GM19467 (cell line): ENCODE measurements at regions not wholly inside any gene's neighbourhood (a gene's known extent, or its start where the extent isn't known, plus 50 kb on each side); places are given as distances from the start of the nearest gene placed in this dataset.

ENCODE experiments used
- ATAC-seq: cut with Tn5 transposase; IDR thresholded peaks from one replicate; pipeline ENCODE4 v1.9.1; 2021; ENCODE audit warnings: mild to moderate bottlenecking, moderate library complexity; ENCODE audit not compliant: unreplicated experiment

DNA sequence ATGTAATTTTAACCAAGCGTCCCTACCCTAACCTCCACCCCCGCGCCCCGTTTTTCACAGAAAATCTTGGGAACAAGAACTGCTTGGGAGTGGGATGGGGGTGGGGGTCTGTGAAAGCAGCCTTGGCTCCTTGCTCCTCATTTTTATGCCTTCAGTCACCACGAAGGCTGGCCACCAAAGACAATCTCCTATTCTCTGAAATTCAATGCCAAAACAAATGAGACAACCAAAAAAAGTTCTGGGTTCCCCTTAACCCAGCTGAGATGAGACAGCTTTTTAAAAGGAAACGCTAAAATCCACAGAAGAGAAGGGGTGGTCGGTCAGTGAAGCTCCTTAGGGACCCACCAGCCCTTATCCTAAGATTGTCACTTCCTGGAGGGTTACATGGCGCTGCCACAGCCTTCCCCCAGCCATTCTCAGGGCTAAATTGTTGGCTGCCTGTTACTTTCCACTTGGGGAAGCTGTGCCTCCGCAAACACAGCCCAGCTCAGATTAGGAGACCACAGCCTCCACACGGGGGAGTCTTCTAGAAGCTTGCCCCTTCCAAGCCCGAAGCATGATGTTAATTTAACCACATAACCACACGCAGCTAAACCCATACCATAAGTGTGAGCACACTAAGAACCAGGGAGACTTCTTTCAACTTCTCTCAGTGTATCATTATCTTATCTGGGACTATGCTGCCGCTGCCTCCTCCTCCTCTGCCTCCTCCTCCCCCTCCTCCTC is 136.3 kb downstream of the FOXD1 start:
- no peak for ATAC-seq

DNA sequence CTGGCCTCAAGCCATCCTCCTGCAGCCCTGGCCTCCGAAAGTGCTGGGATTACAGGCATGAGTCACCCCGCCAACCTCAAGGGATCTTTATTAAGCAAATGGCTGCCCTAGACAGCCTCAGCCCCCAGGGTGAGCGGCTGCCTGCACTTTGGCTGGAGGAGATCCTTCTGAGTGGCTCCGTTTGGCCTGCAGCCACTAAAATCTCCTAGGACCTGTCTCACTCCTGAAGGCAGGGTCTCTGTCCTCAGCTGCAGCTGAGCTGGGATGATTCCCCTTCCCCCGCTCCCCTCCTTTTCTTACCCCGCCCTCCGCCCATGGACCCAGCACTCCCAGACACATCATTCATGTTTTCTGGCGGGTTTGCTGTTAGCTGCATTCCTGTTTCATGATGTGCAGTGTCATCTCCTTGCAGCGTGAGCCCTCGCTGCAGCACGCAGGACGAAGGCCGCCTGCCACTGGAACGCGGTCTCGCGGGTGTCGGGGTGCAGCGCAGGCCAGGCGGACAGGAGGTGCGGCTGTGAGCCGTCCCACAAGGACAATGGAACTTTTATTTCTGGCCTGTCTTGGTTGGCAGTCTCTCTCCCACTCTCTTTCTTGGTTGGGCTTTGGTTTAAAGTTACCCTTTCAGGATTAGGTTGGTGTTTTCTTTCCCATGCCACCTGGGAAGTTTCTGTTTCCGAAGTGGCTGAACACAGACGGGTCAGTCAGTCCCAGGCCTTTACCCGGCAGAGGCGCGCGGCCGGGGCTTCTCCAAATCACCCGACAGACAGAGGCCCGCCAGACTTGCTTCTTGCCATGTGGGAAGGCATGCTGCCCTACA is 137.1 kb downstream of the FOXD1 start:
- no peak for ATAC-seq

DNA sequence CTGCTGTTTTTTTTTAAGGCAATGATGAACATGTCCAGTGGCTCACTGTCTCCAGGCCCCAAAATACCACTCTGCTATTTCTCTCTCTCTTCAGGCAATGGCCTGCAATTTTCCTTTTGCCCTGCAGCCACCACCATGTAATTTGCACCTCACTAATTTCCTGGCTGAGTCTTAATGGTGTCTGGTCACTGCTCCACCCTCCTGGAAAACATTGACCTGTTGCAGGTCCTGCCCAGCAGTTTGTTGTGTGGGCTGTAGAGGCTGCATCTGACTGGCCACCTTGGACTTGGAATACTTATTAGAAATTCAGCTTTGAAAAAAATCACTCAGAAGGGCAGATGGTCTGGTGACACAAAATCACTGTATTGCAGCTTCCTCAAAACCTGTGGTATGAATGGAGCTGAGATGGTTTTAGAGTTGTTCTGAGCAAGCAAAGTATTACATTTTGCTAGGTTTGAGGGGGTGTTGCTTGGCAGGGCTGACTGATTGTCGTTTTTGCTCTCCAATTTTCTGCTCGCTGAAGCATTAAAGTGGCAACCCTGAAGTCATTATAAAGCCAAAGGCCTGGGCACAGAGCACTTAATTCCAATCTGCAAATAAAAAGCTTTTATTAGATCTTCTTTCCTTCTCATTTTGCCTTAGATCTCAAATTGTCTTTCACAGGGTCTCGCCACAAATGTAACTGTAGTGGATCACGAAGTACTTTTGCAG is 134.8 kb downstream of the TMEM174 start:
- ATAC-seq, result no peak

DNA sequence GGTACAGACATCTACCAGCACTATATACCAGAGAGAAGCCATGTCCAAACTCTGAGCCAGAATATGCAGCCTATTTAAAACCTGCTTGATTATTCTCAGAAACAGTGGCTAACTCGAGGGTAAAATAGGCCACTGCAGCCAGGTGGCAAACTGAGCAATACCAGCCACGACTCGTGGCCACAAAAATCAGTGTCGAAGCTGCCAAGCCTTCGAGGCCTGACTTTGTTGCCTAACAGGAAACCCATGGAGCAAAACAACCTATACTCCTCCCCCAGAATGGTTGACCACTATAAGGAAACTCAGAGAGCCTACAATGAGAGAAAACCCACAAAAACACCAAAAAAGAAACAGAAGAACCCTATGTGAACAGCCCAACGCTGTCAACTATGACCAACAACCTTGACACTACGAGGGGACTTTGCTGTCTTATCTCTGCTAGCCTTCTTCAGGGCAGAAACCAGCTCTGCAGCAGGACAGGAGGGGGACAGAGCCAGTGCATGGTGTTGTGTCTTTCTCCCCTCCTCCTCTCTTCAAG is 133.8 kb downstream of the TMEM174 start:
- no peak for ATAC-seq

DNA sequence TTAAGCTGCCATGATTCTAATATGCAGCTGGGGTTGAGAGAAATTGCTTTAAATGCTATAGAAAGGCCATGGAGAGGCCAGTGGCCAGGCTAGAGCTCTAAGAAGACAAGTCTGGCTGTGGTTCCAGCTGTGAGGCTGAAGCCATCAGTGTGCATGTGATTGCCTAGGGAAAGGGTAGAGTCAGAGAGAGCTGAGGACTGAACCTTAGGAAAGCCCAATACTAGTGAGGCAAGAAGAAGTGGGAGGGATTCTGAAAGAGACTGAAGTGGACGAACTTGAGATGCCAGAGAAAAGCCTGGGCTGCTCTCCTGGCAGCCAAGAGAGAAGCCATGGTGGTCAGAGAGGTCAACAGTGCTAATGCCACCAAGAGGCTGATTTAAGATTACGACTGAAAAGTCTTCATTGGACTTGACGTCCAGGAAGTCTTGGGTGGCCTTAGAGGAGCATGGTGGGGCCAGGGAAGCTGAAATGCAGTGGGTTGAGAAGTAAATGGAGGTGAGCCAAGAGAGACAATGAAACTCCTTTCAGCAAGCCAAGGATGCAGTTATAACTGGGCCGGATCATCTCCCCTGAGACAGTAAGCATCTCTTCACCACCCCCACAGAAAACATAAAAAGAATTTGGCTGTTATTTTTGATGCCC is 133.2 kb downstream of the TMEM174 start:
- ATAC-seq, result no peak

DNA sequence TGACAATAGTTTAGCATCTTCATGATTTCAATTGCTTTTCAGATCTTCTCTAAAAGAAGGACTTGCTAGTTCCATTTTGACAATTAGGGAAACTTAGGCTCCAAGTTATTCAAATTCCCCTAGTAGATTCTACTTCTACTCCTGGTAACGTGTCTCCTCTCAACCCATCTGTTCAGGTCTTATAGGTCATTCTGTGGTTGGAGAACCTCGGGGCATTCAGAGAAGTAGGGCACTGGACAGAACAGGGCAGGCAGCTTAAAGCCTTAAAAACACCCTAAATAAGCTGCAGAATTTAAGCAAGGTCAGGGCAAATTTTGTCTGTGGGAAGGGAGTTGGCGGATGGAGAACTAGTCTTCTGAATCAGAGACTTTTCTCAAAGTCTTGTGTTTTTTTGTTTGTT is 132.4 kb downstream of the TMEM174 start:
- ATAC-seq, result no peak

DNA sequence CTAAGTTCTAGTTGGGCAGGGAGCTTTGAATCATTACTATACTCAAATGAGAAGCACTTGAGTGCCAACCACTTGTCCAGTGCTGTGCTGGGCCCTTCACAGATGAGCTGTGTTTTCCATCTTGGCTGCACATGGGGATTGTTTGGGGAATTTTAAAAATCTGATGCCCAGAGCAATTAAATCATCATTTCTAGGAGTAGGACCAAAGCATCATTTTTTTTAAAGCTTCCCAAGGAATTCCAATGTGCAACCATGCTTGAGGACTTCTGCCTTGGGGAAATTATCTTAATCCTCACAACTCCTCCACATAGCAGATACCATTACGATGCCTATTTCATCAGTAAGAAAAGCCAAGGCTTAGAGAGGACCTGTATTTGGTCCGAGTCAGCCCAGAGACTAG is 131.4 kb downstream of the TMEM174 start:
- no peak for ATAC-seq

DNA sequence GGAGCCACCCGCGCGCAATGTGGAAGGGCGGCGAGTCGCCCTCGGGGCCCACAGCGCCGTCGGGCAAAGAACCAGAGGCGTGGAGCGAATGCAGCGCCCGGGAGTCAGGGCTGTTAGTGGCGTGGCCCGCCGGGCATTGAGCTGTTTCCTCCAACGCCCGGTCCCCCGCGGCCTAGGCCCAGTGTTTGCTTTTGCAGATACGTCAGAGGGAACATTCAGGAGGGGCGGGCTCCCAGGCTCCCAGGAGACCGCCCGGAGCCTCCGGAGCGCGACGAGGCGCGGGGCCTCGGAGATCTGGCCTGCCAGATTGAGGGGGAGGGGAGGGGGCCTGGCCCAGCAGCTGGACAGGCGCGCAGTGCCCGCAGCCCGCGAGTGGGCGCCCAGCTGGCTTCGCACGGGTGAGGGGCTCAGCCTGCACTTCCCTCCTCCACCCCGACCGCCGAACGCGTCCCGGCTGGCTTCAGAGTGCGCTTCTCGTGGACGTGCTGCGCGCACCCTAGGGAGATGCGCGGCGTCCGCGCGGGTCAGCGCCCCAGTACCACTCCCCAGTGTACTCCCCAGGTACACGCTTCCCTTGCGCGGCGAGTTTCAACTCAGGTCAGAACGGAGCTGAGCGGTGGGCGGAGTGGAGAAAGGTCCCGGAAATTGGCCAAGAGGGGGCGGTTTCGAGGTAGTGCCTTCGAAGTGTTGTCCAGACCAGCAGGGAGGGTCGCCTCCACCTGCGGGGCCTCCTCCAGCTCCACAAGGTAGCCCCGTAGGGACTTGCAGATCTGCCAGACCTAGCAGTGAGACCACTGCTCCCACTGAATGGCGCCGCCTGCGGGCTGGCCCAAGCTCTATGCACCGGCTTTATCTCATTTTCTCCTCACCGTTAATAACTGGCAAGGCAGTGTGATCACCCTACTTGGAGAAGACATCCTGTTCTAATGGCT is 130.4 kb downstream of the TMEM174 start:
- no peak for ATAC-seq

DNA sequence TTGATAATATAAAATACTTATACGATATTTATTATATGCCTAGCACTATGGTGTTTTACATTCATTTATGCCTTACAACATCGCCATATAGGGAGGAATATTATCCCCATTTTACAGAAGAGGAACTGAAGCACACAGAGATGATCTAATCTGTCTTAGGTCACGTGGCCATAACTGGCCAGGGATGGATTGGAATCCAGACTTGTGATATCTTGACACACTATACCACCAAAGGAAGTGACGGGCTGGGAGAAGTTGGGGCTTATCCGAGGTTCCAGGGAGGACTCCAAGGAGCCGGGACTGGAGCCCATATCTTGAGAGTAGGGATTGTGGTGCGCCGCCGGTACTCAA is 129.8 kb downstream of the TMEM174 start:
- no peak for ATAC-seq

DNA sequence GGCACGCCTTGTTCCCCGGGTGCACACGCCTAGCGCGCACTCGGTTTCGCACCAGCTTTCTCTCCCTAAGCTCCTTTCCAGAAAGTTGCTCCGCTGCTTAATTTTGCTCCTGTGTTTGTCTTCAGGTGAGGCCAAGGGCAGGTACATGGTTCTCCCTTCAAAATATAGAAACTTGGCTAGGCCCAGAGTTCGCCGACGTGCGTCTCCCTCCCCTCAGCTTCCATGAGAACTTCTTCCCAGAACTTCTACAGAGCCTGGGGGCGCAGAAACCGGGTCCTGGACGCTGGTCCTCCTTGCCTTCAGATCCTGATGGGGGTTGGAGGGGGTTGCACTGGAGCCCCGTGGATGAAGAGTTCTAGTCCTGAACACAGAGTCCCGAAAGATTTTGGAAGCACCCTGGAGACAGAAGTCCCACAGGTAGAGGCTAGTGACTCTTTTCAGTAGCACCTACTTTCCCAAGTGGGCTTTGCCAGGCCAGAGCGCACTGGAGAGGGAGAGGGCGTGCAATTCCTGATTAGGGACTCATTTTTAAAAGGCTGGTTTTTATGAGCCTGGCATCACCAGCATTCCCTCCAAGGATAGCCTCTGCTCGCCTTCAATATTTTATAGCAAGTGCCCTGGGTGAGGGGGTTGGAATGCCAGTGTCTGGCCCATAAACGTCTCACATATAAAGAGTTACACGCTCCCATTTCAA is 128.4 kb downstream of the TMEM174 start:
- no peak for ATAC-seq

DNA sequence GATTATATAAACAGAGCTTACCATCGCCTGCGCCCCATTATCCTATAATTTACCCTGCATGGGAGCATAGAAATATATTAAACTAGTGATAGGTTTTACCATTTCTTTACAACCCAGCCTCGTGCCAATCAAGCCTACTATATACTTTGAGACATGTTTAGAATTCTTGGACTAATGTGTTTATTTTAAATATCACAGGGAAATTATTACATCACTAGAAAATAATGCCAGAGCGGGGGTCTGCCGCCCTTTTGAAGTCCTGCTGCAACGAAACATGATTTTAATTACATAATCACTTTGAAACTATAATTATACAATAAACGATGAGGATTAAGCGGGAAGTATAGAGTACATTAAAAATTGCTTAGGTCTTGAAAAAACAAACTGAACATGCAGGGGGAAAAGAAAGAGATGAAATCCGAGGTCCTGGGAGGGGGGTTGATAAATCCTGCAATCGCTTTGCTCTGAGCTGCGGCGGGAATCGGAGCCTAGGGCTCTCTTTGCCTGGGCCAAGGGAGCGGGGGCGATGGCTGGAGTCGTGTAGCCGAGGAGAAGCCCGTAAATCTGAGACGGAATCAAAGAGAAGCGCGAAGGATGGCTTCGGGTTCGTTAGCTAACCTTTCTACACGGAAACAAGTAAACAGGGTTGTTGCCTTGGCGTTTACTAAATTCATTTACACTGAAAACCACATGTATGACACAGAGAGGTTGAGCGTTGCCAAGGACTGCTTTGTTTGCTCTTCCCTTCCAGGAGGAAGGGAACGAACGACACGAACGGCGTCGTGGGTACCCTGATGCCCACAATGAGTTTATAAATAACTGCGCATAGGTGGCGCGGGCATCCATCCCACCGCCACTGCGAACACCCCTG is 127.6 kb downstream of the TMEM174 start:
- ATAC-seq, result no peak

DNA sequence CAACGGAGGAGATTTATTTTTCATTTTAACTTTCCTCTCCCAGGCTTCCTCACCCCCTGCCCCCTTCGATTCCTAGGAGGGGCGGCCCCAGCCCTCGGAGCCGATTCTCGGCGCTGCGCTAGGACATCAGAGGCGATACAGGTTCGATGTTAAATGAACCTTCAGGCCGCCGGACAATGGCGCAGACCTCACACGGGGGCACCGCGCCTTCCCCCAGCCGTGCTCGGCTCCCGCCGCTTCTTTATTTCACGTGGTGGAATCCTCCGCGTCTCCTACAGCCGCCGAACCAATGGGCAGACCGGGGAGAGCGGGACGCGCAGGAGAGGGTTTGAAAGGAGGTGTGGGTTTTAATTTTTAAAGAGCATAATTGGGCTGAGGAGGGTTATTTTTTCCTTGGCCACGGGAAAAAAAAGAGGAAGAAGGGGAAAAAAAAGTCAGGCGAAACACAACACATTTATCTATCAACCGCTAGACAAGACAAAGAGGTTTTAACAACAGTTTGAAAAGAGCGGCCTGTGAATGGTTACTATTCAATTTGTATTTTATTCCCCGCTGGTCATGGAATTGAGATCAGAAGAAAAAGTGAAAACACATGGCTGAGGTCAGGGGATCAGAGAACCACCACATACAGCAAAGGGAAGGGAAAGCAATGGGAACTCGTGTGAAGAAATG is 126.8 kb downstream of the TMEM174 start:
- ATAC-seq, result no peak

DNA sequence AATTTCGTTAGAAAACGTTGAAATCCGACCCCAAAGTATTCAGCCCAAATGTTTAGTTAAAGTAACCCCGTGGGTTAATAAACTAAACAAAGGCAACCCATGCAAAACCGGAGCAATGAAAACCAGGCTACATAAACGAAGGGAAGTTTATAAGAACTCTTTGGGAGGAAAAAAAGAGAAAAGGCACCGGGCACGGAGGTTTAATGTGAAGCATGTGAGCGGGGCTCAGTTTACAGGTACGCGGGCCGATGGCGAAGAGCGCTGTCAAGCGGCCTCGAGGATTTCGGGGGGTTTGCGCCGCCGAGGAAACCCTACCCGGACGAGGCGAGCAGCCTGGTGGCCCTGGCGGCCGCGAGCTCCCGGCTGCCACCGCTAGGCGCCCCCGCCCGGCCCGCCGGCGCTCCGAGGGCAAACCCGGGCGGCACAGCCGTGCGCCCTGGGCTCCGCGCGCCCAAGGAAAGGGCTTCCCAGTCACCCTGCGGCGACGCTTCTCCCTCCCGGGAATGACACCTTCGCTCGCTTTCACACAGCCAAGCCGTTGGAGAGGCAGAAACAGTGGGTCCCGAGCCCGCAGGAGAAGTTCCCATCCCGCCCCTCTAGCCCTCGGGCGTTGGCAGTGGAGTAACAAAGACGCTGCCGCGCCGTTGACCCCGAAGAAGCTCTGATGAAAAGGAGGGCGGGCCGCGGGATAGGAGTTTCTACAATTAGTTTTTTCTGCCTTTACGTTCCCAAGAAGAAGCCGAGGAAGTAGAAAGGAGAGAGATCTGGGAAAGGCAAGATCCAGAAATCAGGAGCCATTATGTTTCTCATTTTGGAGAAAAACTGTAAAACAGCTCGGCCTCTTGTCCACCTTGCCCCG is 126.0 kb downstream of the TMEM174 start:
- no peak for ATAC-seq

DNA sequence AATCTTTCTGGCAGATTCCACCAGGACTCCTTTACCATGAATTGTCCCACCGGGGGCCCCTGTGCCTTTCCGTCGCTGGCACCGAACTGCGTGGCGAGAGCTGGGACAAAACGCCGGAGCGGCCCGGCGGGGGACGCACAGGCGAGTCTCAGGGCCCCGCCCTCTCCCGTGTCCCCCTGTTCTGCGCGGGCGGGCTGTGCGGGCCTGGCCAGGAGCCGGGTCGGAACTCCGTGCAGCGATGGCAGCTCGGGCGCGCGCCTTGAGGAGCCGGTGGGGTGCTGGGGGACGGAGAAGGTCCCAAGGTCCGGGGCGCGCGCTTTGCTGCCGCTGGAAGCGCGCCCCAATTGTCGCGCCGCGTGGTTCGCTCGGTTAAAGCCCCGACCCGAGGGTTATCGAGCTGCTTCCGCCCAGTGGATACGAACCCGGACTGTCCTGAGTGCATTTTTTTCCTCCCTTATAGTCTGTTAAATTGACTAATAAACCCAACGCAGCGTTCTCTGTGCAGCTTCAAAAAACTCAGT is 125.3 kb downstream of the TMEM174 start:
- ATAC-seq, result no peak

DNA sequence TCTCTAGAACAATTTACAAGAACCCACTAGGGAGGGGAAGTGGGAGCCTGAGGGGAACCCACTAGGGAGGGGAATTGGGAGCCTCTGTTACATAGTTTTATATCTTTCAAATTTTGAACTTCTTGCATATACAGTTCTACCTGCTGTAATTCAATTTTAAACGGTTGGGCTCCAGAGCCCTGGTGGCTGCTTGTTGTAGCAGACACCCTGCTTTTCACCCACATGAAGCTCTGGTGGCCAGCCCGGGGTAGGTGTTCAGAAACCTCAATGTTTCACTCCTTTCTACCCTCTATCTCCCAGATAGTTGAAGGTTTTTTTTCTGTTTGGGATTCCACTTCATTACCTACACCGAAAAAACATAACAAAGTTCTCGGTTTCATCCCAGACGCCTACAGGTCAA is 124.4 kb downstream of the TMEM174 start:
- no peak for ATAC-seq

DNA sequence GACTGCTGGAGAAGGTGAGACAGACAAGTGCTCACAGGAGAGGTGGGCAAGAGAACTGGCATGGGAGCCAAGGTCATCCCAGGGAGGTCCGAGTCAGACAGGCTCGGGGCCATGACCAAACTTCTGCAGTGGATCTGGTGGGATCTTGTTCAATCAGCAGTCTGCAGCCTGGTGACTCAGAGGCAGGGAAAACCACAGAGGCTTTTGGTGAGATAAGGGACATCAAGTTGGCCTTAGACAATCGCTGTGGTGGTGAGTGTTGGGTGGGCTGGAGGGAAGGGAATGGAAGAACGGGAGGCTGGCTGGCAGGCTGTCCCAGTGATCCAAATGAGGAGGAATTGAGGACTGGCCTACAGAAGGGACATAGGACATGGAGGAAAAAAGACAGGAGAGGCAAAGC is 123.8 kb downstream of the TMEM174 start:
- no peak for ATAC-seq

DNA sequence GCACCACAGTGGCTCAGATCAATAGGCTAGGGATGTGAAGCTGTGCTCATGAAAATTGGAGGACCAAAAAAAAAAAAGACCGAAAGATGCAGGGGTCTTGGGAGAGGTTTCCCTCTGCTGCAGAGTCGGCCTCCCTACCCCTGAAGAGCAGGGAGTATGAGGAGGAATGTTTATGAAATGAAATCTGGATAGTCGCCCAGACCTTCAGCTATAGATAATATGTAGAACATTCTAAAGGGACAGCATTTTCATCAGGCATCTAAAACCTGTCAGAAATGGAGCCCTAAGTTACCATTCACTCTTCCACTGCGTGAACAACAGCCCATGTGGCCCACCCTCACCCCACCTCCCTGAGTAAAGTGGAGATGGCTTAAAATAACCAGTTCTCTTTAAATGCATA is 122.9 kb downstream of the TMEM174 start:
- ATAC-seq, result no peak
